HepG2 (cell line): ENCODE measurements at regions not wholly inside any gene's neighbourhood (a gene's known extent, or its start where the extent isn't known, plus 50 kb on each side); places are given as distances from the start of the nearest gene placed in this dataset.

Source experiments
- CEBPB ChIP-seq: IDR thresholded peaks from 2 replicates; pipeline ENCODE4 v1.6.1; 2011; ENCODE audit warnings: low read depth, low read length, improper control_type of control experiment, borderline replicate concordance
- MAFF ChIP-seq: IDR thresholded peaks from 2 replicates; pipeline ENCODE4 v1.6.1; 2011; ENCODE audit warnings: low read depth, low read length, improper control_type of control experiment
- MYC ChIP-seq: sonication (generic); formaldehyde crosslinking; IDR thresholded peaks from 2 replicates; pipeline ENCODE4 v1.9.0; 2021; ENCODE audit warnings: missing genetic modification reagents, borderline replicate concordance
- NR2C2 ChIP-seq: sonication (generic); formaldehyde crosslinking; IDR thresholded peaks from 2 replicates; pipeline ENCODE4 v1.4.0; 2020; ENCODE audit warnings: missing genetic modification reagents, mild to moderate bottlenecking, moderate library complexity, borderline replicate concordance
- NR2F1 ChIP-seq, 2 experiments: fragments of 450-650 bp in 1 of 2; formaldehyde crosslinking in 1 of 2; IDR thresholded peaks; 2 replicates each; pipeline versions ENCODE4 v1.5.0 to v1.6.1; 2016 to 2020; ENCODE audit warnings: mild to moderate bottlenecking in 1 of 2, missing compliant biosample characterization in 1 of 2, missing genetic modification reagents in 1 of 2, moderate library complexity in 1 of 2
- ZNF460 ChIP-seq: sonication (generic); formaldehyde crosslinking; IDR thresholded peaks from 2 replicates; pipeline ENCODE4 v1.5.1; 2020; ENCODE audit warnings: missing genetic modification reagents, mild to moderate bottlenecking, borderline replicate concordance

- TF ChIP-seq NR2F1 (CRISPR knock-in tag; IDR thresholded peaks at IDR 0.05) = no peak
- TF ChIP-seq MYC (CRISPR knock-in tag) = no peak
- TF ChIP-seq CEBPB = no peak
- TF ChIP-seq MAFF = no peak
- no peak for TF ChIP-seq NR2C2 (CRISPR knock-in tag)
- no peak for TF ChIP-seq ZNF460 (CRISPR knock-in tag)
These were observed 394.0 kb downstream of the KCNJ2 start for GRCh38 chr17:70563281-70563820.
